ENCODE measurements at regions not wholly inside any gene's neighbourhood (a gene's known extent, or its start where the extent isn't known, plus 50 kb on each side); places are given as distances from the start of the nearest gene placed in this dataset.
"Not testable (repeated sequence)": the region's sequence is repeated elsewhere in the genome, so short reads cannot be mapped to it uniquely, and the experiment has no call there.

GRCh38 chr6:137799950-137800568 is 67.0 kb upstream of the TNFAIP3 start:
- peak; percentile 45 to 75 for DNase-seq (ENCODE audit: low spot score in 2 of 2)
- Mint-ChIP-seq H3K9me3 (peaks cover 4% of the 10 kb centered on the region), H3K4me3 (peak overlapping the region; percentile 26), H3K4me1 (peaks cover 62% of the 10 kb centered on the region), H3K27ac (peak overlapping the region; percentile 39), H3K36me3 (no peaks in the 10 kb centered on the region)
- ATAC-seq: peak; percentile 91

- H3K4me1 Mint-ChIP-seq: peaks cover 55% of the 10 kb centered on the region
- no peaks in the 10 kb centered on the region for H3K36me3 Mint-ChIP-seq
Measured at GRCh38 chr6:137800762-137801161, 66.3 kb upstream of the TNFAIP3 start.

GRCh38 chr6:137801352-137802114 is 65.5 kb upstream of the TNFAIP3 start:
- Mint-ChIP-seq H3K4me3 (peak overlapping the region; percentile 26), H3K36me3 (no peaks in the 10 kb centered on the region), H3K4me1 (peaks cover 52% of the 10 kb centered on the region), H3K27ac (peak overlapping the region; percentile 39), H3K9me3 (peaks cover 4% of the 10 kb centered on the region)
- ATAC-seq (no peak), DNase-seq (ENCODE audit: low spot score in 2 of 2) (no peak)

More at GRCh38 chr6:137800762-137801161, 66.3 kb upstream of the TNFAIP3 start:
- Mint-ChIP-seq H3K9me3 (peaks cover 4% of the 10 kb centered on the region), H3K27ac (peak overlapping the region; percentile 39), H3K4me3 (peak overlapping the region; percentile 26)
- ATAC-seq (no peak), DNase-seq (ENCODE audit: low spot score in 2 of 2) (no peak)

GRCh38 chr6:137802408-137803182 is 64.5 kb upstream of the TNFAIP3 start:
- peaks cover 59% of the 10 kb centered on the region for H3K4me1 Mint-ChIP-seq

GRCh38 chr6:137804637-137805036 is 62.4 kb upstream of the TNFAIP3 start:
- H3K4me3 Mint-ChIP-seq: no peak overlapping the region
- no peaks in the 10 kb centered on the region for H3K36me3 Mint-ChIP-seq
- H3K27ac Mint-ChIP-seq: no peak overlapping the region
- peaks cover 61% of the 10 kb centered on the region for H3K4me1 Mint-ChIP-seq
- ATAC-seq (no peak), DNase-seq (ENCODE audit: low spot score in 2 of 2) (no peak)
- peaks cover 6% of the 10 kb centered on the region for H3K9me3 Mint-ChIP-seq

More at GRCh38 chr6:137802408-137803182, 64.5 kb upstream of the TNFAIP3 start:
- no peaks in the 10 kb centered on the region for H3K36me3 Mint-ChIP-seq
- H3K9me3 Mint-ChIP-seq: peaks cover 6% of the 10 kb centered on the region
- no peak for DNase-seq (ENCODE audit: low spot score in 2 of 2)
- no peak for ATAC-seq
- peak overlapping the region; percentile 39 for H3K27ac Mint-ChIP-seq
- H3K4me3 Mint-ChIP-seq: no peak overlapping the region

GRCh38 chr6:137805622-137806021 is 61.4 kb upstream of the TNFAIP3 start:
- no peak overlapping the region for H3K4me3 Mint-ChIP-seq
- DNase-seq (ENCODE audit: low spot score in 2 of 2) (no peak), ATAC-seq (no peak)
- peaks cover 59% of the 10 kb centered on the region for H3K4me1 Mint-ChIP-seq
- H3K9me3 Mint-ChIP-seq: peaks cover 6% of the 10 kb centered on the region
- no peak overlapping the region for H3K27ac Mint-ChIP-seq
- H3K36me3 Mint-ChIP-seq: no peaks in the 10 kb centered on the region

- ATAC-seq: no peak
- Mint-ChIP-seq H3K36me3 (no peaks in the 10 kb centered on the region), H3K4me3 (no peak overlapping the region), H3K4me1 (peaks cover 59% of the 10 kb centered on the region), H3K27ac (peak overlapping the region; percentile 67), H3K9me3 (peaks cover 6% of the 10 kb centered on the region)
- no peak for DNase-seq (ENCODE audit: low spot score in 2 of 2)
Measured at GRCh38 chr6:137806914-137807682, 60.0 kb upstream of the TNFAIP3 start.

GRCh38 chr6:137808191-137808590 is 58.9 kb upstream of the TNFAIP3 start:
- Mint-ChIP-seq H3K4me3 (no peak overlapping the region), H3K27ac (peak overlapping the region; percentile 67), H3K4me1 (peaks cover 59% of the 10 kb centered on the region), H3K9me3 (peaks cover 6% of the 10 kb centered on the region), H3K36me3 (no peaks in the 10 kb centered on the region)
- ATAC-seq (no peak), DNase-seq (ENCODE audit: low spot score in 2 of 2) (no peak)

GRCh38 chr6:137808836-137809315 is 58.2 kb upstream of the TNFAIP3 start:
- DNase-seq (ENCODE audit: low spot score in 2 of 2) (no peak), ATAC-seq (no peak)
- H3K4me3 Mint-ChIP-seq: no peak overlapping the region
- H3K4me1 Mint-ChIP-seq: peaks cover 55% of the 10 kb centered on the region
- no peaks in the 10 kb centered on the region for H3K36me3 Mint-ChIP-seq
- peaks cover 2% of the 10 kb centered on the region for H3K9me3 Mint-ChIP-seq
- H3K27ac Mint-ChIP-seq: peak overlapping the region; percentile 67

- not testable (repeated sequence) for DNase-seq (ENCODE audit: low spot score in 2 of 2); H3K9me3 Mint-ChIP-seq; H3K36me3 Mint-ChIP-seq; ATAC-seq
- Mint-ChIP-seq H3K4me1 (peaks cover 50% of the 10 kb centered on the region), H3K4me3 (peak overlapping the region; percentile 28), H3K27ac (peak overlapping the region; percentile 67)
Measured at GRCh38 chr6:137809895-137810553, 57.0 kb upstream of the TNFAIP3 start.

GRCh38 chr6:137810554-137811120 is 56.4 kb upstream of the TNFAIP3 start:
- peak overlapping the region; percentile 57 for H3K4me3 Mint-ChIP-seq
- ATAC-seq (no peak), DNase-seq (ENCODE audit: low spot score in 2 of 2) (no peak)
- peak overlapping the region; percentile 90 for H3K27ac Mint-ChIP-seq
- peaks cover 2% of the 10 kb centered on the region for H3K9me3 Mint-ChIP-seq
- H3K4me1 Mint-ChIP-seq: peaks cover 51% of the 10 kb centered on the region
- H3K36me3 Mint-ChIP-seq: no peaks in the 10 kb centered on the region

- no peaks in the 10 kb centered on the region for H3K36me3 Mint-ChIP-seq
- H3K4me1 Mint-ChIP-seq: peaks cover 58% of the 10 kb centered on the region
- H3K9me3 Mint-ChIP-seq: peaks cover 2% of the 10 kb centered on the region
- peak; percentile 98 for ATAC-seq
- H3K4me3 Mint-ChIP-seq: peak overlapping the region; percentile 57
- peak overlapping the region; percentile 90 for H3K27ac Mint-ChIP-seq
- DNase-seq (ENCODE audit: low spot score in 2 of 2): peak; percentile 47 to 78
Measured at GRCh38 chr6:137811121-137811915, 55.7 kb upstream of the TNFAIP3 start.

- DNase-seq (ENCODE audit: low spot score in 2 of 2) (no peak), ATAC-seq (no peak)
- peaks cover 1% of the 10 kb centered on the region for H3K9me3 Mint-ChIP-seq
- H3K27ac Mint-ChIP-seq: peak overlapping the region; percentile 90
- peaks cover 62% of the 10 kb centered on the region for H3K4me1 Mint-ChIP-seq
- peak overlapping the region; percentile 57 for H3K4me3 Mint-ChIP-seq
- H3K36me3 Mint-ChIP-seq: no peaks in the 10 kb centered on the region
Measured at GRCh38 chr6:137811916-137812553, 55.0 kb upstream of the TNFAIP3 start.

Measured in stimulated activated effector memory CD8-positive, alpha-beta T cell treated with anti-CD3 and anti-CD28 coated beads, Interleukin-12 subunit alpha, Interleukin-12 subunit beta, amount 100 ng/mL, for 72 hours (primary cell).